ENCODE measurements at regions not wholly inside any gene's neighbourhood (a gene's known extent, or its start where the extent isn't known, plus 50 kb on each side); places are given as distances from the start of the nearest gene placed in this dataset.

DNA sequence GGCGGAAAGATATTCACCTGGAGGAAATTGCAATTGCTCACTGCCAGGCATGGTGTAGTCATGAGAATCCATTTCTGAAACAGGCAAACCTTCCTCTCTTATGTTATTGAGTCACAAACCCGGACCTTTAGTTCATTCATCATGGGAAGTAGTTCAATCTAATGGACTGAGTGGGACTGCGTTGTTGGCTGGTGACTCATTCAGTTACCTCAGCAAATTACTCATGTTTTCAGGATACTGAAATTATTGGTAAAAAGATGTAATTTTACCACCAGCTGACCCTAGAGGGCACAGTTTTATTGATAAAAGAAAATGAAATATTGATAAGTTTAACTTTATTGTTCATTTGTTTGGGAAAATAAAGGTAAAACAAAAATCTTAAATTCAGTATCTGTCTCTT, 1194.4 kb upstream of the SORCS1 start:
- CTCF ChIA-PET (ENCODE audit: partially characterized antibody): interaction anchor here (1.4 kb wide), 1 partner anchor 156 kb away, joined by 3 read pairs; no protein-coding TSS in a partner anchor
- H2BK20ac ChIP-seq (ENCODE audit: low read length): no peak overlapping the region
- H2AFZ ChIP-seq (ENCODE audit: low read length): no peak overlapping the region
- no peaks in the 10 kb centered on the region for H3K27me3 ChIP-seq (replicated peaks in 1 of 4; ENCODE audit: control insufficient read depth in 3 of 4, extremely low read depth in 1 of 4, insufficient read depth in 3 of 4, low read length in 3 of 4)
- H4K91ac ChIP-seq (replicated peaks; ENCODE audit: insufficient read length, low read length): no peak overlapping the region
- H3K23ac ChIP-seq (ENCODE audit: insufficient read length): no peak overlapping the region
- H3K4me1 ChIP-seq (replicated peaks in 1 of 4; ENCODE audit: control insufficient read depth in 3 of 4, insufficient read depth in 4 of 4, low read length in 3 of 4): no peaks in the 10 kb centered on the region
- H3K79me1 ChIP-seq (ENCODE audit: low read depth, low read length): no peaks in the 10 kb centered on the region
- H2BK120ac ChIP-seq (replicated peaks; ENCODE audit: low read depth, low read length): no peak overlapping the region
- no peak overlapping the region for H3K9ac ChIP-seq (replicated peaks in 1 of 4; ENCODE audit: extremely low read depth in 1 of 4, low read depth in 3 of 4, low read length in 3 of 4)
- no peak overlapping the region for H3K4me3 ChIP-seq (ENCODE audit: extremely low read depth in 1 of 4, insufficient read depth in 2 of 4, low read depth in 3 of 4, low read length in 4 of 4)
- H3K79me2 ChIP-seq (ENCODE audit: control insufficient read depth in 1 of 2, insufficient read depth in 2 of 2, low read length in 2 of 2): no peaks in the 10 kb centered on the region
- no peak overlapping the region for H3K56ac ChIP-seq (replicated peaks; ENCODE audit: insufficient read length, low read depth, low read length)
- TF ChIP-seq TBP (IDR thresholded peaks at IDR 0.05; ENCODE audit: low read depth, low read length): no peak
- H3K4ac ChIP-seq (replicated peaks; ENCODE audit: insufficient read length, low read depth, low read length): no peak overlapping the region
- no peak overlapping the region for H2BK5ac ChIP-seq (ENCODE audit: low read depth, low read length)
- no peak overlapping the region for H3K27ac ChIP-seq (ENCODE audit: low read depth, low read length)
- no peaks in the 10 kb centered on the region; the same call in 1 of the 2 replicates for H3K23me2 ChIP-seq (ENCODE audit: low read depth, low read length)
- 72% methylated on average over 3 of the region's 3 CpGs; no CpG with 5 or more reads in 1 of the 2 experiments for WGBS, 2 experiments (ENCODE audit: extremely low coverage in 1 of 2, insufficient coverage in 1 of 2, insufficient read length in 1 of 2, insufficient replicate concordance in 2 of 2, low coverage in 1 of 2, low lambda C conversion rate in 2 of 2, missing lambda C conversion rate in 1 of 2)
- POLR2A ChIA-PET (ENCODE audit: partially characterized antibody): no interaction called here
- no peaks in the 10 kb centered on the region for H4K20me1 ChIP-seq (replicated peaks in 1 of 2; ENCODE audit: control insufficient read depth in 1 of 2, insufficient read depth in 2 of 2, low read length in 2 of 2)
- H2AK5ac ChIP-seq (ENCODE audit: low read depth, low read length): no peak overlapping the region
- no peak overlapping the region for H3K18ac ChIP-seq (ENCODE audit: extremely low read depth, low read length)
- DNase-seq (ENCODE audit: low read depth in 1 of 2, low spot score in 2 of 2): no peak
- no peak overlapping the region for H4K5ac ChIP-seq (ENCODE audit: insufficient read length, low read depth, low read length)
- H3K9me3 ChIP-seq (ENCODE audit: insufficient read depth in 2 of 2, low read depth in 1 of 2, low read length in 1 of 2): no peaks in the 10 kb centered on the region
- no peak overlapping the region for H3K14ac ChIP-seq (ENCODE audit: insufficient read length)
- no peak overlapping the region for H4K8ac ChIP-seq (ENCODE audit: extremely low read depth, insufficient read depth, low read length)
- no peak overlapping the region for H2BK12ac ChIP-seq (ENCODE audit: low read depth, low read length)
- no peak overlapping the region for H3K4me2 ChIP-seq (ENCODE audit: insufficient read depth in 1 of 2, low read depth in 2 of 2, low read length in 2 of 2)
- FAIRE-seq: no peak
- H2BK15ac ChIP-seq (ENCODE audit: low read length): no peak overlapping the region
- no peaks in the 10 kb centered on the region for H3K36me3 ChIP-seq (ENCODE audit: control insufficient read depth in 2 of 4, insufficient read depth in 4 of 4, low read length in 3 of 4)
